Hematopoietic multipotent progenitor cell treated with erythropoietin and hydrocortisone succinate and interleukin-3 and kit ligand, for 8 days (in vitro differentiated cells): ENCODE measurements at regions not wholly inside any gene's neighbourhood (a gene's known extent, or its start where the extent isn't known, plus 50 kb on each side); places are given as distances from the start of the nearest gene placed in this dataset.

Experiments
- DNase-seq: peaks from one replicate; pipeline ENCODE4 v3.0.0-alpha.2; 2015

DNA sequence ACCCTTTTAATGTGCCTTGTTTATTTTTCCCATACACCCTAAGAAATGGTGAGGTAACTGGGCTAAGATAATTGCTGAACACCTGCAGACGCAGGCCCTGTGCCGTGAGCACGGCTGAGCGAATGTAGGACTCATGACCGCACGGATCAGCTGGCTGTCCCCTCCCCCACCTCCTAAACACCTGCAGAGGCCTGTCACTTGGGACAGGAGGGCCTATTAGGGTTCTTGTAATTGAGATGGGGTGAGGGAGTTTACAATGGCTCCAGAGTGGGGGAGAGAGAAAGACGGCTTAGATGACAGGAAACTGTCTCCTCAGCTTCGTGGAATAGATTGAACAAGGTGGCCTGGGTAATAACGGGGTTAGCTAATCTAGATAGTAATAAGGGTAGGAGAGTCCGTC is 291.7 kb upstream of the HABP2 start:
- DNase-seq, result no peak

DNA sequence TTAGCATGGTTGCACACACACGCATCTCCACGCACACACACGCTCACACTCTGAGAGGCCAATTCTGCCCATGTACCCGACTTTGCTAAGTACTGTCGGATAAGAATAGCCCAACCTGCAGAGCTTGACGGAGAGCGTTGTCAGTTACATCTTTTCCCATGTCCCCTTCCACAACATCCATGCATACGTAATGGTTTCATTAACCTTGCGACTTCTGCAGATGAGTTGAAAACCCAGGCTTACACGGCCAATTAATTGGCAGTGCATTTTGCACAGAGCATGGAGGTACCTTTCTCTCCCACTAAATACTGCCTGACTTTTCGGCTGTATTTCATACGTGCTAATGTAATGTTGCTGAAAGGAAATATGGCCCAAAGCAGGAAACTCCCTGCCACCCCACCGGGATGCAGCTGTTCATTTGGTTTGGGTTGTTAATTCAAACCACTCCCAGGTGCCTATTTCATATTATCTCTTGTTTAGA is 291.2 kb upstream of the HABP2 start:
- DNase-seq, result no peak

DNA sequence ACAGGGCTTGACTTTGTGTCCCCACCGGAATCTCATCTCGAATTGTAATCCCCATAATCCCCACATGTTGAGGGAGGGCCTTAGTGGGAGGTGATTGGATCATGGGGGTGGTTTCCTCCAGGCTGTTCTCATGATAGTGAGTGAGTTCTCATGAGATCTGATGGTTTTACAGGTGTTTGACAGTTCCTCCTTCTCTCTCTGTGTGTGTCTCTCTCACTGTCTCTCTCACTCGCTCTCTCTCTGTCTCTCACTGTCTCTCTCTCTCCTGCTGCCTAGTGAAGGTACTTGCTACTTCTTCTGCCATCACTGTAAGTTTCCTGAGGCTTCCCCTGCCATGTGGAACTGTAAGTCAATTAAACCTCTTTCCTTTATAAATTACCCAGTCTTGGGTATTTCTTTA is 289.8 kb upstream of the HABP2 start:
- DNase-seq, result no peak

DNA sequence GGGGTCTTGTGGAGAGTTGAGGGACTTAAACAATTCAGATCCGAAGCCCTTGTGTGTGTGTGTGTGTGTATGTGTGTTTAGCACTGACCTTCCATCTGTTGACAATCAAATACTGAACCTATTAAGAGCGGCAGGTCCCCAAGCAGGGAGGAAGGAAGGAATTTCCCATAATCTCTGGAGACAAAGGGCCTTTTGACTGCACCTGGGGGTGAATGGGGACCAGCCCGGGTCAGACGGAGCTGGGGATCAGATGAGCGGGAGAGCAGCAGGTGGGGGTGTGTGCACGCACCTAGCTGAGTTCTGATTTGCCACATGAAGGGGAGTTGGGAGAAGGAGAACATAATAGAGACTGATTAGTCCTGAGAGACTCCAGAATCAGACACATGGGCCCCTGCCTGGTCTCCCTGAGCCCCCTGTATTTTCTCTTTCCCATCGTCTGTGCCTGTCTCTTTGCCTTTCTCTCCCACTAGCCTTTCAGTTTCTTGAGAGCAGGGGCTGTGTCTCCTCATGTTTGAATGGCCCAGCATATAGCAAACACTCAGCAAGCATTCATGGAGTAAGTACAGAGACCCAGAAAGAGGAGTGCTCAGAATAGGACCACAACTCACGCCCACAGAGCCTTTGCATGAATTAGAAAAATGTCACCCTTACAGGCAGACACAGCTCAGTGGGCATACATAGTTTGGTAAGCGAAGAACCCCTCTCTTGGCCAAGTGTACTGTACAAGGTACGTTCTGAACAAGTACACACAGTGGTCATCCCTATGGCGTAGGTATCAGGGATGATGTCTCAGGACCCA is 288.3 kb upstream of the HABP2 start:
- no peak for DNase-seq

GRCh38 chr10:113266147-113266546 is 286.7 kb upstream of the HABP2 start:
- DNase-seq, result no peak

GRCh38 chr10:113267619-113268562 is 285.0 kb upstream of the HABP2 start:
- no peak for DNase-seq

GRCh38 chr10:113269333-113269732 is 283.5 kb upstream of the HABP2 start:
- no peak for DNase-seq

GRCh38 chr10:113272511-113272910 is 280.3 kb upstream of the HABP2 start:
- no peak for DNase-seq

DNA sequence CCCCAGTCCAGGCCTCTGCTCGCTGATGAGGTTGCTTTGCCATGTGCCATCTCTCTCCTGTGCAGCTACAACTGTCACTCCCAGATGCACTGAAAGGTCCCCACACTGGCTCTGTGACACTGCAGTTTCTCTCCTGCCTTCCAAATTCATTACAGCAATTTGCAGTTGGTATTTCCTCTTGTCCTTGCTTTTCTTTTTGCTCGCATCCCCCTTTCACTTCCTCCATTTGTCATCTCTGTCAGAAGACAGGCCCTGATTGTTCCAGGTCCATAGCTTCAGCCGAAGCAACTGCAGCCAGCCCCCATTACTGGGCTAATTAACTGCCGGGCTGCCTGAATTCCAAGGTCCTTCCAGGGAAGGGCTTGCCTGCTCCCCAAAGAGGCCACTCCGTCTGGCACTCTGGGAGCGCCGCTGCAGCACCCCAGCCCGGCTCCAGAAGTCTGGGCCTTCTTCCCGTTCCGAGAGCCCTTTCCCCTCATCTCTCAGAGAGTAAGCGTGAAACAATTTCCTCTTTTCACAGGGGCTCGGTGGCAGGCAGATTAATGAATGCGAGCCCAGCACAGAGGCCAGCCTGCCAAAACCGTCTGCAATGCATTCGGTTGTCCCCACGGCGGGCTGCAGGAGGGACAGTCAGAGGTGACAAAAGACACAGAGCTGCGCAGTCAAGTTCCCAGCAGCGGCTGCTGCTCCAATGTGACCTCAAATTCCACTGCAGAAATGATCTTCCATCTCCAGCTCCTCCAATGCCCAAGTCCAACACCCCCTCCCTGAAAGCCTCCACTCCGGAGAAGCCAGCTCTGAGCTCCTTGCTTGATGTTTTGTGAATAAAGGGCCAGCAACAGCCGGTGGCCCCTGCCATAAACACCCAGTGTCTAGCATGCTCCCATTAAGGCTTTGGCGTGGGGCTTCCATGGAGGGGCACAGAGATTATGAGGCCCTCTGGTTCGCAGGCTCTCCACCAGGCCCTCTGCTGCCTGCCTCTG is 279.4 kb upstream of the HABP2 start:
- DNase-seq, result no peak

- DNase-seq, result no peak
Observed at GRCh38 chr10:113274176-113274829, 278.6 kb upstream of the HABP2 start.

DNA sequence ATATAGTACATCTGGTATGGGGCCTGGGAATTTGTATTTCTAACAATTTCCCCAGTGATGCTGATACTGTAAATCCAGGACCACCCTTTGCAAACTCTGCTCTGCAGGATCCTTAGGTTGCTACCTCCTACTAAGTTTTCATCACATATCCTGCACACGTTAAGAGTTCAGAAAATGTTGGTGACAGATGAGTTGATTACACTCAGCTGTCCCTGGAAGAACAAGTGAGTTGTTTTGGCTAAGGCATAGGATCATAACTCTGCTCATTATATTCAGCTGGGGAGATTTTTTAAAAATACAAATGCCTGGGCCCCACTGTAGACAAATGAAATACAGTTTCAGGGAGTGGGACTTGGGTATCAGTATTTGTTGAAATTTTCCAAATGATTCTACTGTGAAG is 274.6 kb upstream of the HABP2 start:
- no peak for DNase-seq

- DNase-seq, result no peak
Observed at GRCh38 chr10:113278664-113279063, 274.2 kb upstream of the HABP2 start.

GRCh38 chr10:113279262-113279661 is 273.6 kb upstream of the HABP2 start:
- DNase-seq, result no peak

DNA sequence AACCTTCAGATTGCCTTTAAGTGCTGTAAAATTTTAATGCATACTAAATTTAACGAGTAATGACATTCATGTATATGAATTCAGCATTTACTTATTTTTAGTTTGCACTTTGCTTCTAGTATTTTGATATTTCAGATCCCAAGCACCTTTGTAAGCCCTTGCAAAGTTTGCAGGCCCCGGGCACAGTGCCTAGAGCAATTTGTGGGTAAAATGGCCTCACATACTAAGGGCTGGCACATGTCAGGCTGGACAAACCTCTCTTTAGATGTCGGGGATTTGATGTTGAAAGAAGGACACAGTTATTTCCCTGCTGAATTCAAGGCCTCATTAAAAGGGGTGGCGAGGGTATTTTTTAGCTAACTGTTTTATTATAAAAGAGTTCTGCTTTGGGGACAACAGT is 270.3 kb upstream of the HABP2 start:
- no peak for DNase-seq

DNA sequence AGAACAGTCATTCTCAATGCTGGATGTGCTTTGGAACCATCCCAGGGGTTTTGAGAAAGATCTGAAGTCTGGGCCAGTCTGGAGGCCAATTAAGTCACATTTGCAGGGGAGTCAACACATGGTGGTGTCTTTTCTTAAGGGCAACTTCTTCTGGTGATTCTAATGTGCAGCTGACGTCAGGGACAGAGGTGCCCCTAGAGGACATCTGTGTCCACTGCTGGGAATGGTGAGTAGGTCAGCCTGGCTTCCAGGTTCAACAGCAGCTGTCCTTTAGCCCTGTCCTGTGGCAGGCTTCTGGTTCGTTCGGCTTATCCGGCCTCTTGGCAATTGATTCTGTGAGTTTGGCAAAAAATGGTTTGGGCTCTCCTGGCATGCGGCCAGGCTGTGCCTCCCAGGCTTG is 269.7 kb upstream of the HABP2 start:
- DNase-seq, result no peak

- no peak for DNase-seq
Observed at GRCh38 chr10:113284635-113285034, 268.2 kb upstream of the HABP2 start.

- no peak for DNase-seq
Observed at GRCh38 chr10:113285305-113285704, 267.5 kb upstream of the HABP2 start.

- no peak for DNase-seq
Observed at GRCh38 chr10:113287592-113287991, 265.3 kb upstream of the HABP2 start.

DNA sequence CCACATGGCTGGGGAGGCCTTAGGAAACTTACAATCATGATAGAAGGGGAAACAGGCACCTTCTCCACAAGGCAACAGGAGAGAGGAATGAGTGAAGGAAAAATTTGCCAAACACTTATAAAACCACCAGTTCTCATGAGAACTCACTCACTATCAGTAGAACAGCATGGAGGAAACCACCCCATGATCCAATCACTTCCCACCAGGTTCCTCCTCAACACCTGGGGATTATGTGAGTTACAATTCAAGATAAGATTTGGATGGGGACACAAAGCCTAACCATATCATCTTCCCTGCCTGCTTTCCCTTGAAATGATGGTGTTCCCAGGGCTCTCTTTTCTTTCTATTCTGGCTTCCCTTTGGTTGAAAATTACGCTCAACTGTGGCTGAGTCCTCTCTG is 262.7 kb upstream of the HABP2 start:
- DNase-seq, result no peak

- no peak for DNase-seq
Observed at GRCh38 chr10:113291413-113291812, 261.4 kb upstream of the HABP2 start.

DNA sequence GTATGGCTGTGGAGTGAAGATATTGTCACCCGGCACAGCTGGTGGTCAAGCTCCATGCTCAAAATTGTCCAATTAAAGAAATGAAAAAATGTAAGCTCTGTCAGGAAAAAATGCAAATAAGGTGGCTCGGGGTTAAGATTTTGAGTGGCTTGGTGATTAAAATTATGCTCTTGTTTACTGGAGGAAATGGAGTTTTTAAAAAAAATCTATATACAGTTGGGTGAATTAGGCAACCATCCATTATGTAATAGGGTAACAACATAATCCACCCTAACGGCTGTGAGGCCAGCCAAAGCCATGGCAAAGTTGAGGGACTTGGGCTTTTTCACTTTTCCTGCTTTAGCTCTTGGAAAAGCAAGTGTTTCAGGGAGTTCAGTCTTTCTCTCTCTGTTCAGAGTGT is 260.8 kb upstream of the HABP2 start:
- DNase-seq, result no peak

DNA sequence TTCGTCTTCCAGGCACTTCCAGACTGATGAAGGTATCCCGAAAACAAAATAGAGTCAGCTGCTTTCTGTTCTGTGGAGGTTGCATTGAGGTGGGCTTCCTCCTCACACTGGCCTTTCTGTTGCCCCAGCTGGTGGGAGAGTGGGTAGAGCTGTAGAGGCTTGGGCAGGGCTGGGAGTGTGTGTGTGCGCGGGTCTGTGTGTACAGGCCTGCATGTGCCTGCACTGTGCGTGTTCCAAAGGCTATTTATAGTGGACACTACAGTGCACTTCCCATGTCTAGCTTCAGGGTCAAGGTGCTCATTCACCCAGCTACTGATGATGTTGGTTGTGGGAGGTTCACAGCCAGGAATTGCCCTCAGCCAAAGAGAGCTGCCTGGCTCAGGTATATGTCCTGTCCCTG is 260.1 kb upstream of the HABP2 start:
- DNase-seq, result no peak
